GM18909 (cell line): ENCODE measurements at regions not wholly inside any gene's neighbourhood (a gene's known extent, or its start where the extent isn't known, plus 50 kb on each side); places are given as distances from the start of the nearest gene placed in this dataset.
"Not testable (repeated sequence)": the region's sequence is repeated elsewhere in the genome, so short reads cannot be mapped to it uniquely, and the experiment has no call there.

Experiments used
- ATAC-seq: cut with Tn5 transposase; IDR thresholded peaks from one replicate; pipeline ENCODE4 v1.9.1; 2021; ENCODE audit warnings: mild to moderate bottlenecking; ENCODE audit not compliant: unreplicated experiment, poor library complexity

GRCh38 chr14:38724621-38725020, 378.4 kb downstream of the SEC23A start:
- ATAC-seq, result no peak

GRCh38 chr14:38723959-38724358, 379.1 kb downstream of the SEC23A start:
- ATAC-seq, result no peak

GRCh38 chr14:38723277-38723676, 379.8 kb downstream of the SEC23A start:
- ATAC-seq, result no peak

GRCh38 chr14:38721822-38722431, 381.1 kb downstream of the SEC23A start:
- peak; percentile 86 for ATAC-seq

GRCh38 chr14:38718519-38718918, 384.5 kb downstream of the SEC23A start:
- ATAC-seq, result no peak

- no peak for ATAC-seq
Measured at GRCh38 chr14:38716926-38717325, 386.1 kb downstream of the SEC23A start.

GRCh38 chr14:38710881-38711280, 392.2 kb downstream of the SEC23A start:
- no peak for ATAC-seq

- no peak for ATAC-seq
Measured at GRCh38 chr14:38710196-38710595, 392.8 kb downstream of the SEC23A start.

- ATAC-seq, result no peak
Measured at GRCh38 chr14:38705220-38705619, 397.8 kb downstream of the SEC23A start.

- no peak for ATAC-seq
Measured at GRCh38 chr14:38704220-38704619, 398.8 kb downstream of the SEC23A start.

- no peak for ATAC-seq
Measured at GRCh38 chr14:38696925-38697324, 406.1 kb downstream of the SEC23A start.

- no peak for ATAC-seq
Measured at GRCh38 chr14:38693423-38693822, 409.6 kb downstream of the SEC23A start.

- ATAC-seq, result no peak
Measured at GRCh38 chr14:38669027-38669426, 413.1 kb upstream of the CLEC14A start.

GRCh38 chr14:38663382-38663781, 407.5 kb upstream of the CLEC14A start:
- no peak for ATAC-seq

- no peak for ATAC-seq
Measured at GRCh38 chr14:38662781-38663180, 406.9 kb upstream of the CLEC14A start.

GRCh38 chr14:38646391-38646790, 390.5 kb upstream of the CLEC14A start:
- ATAC-seq, result no peak

- ATAC-seq, result not testable (repeated sequence)
Measured at GRCh38 chr14:38634913-38635312, 379.0 kb upstream of the CLEC14A start.

- no peak for ATAC-seq
Measured at GRCh38 chr14:38629412-38629811, 373.5 kb upstream of the CLEC14A start.

- ATAC-seq, result no peak
Measured at GRCh38 chr14:38627163-38627562, 371.3 kb upstream of the CLEC14A start.

- ATAC-seq, result no peak
Measured at GRCh38 chr14:38623661-38624060, 367.8 kb upstream of the CLEC14A start.

- peak; percentile 77 for ATAC-seq
Measured at GRCh38 chr14:38618514-38618913, 362.6 kb upstream of the CLEC14A start.

GRCh38 chr14:38616959-38617358, 361.1 kb upstream of the CLEC14A start:
- ATAC-seq, result no peak

- no peak for ATAC-seq
Measured at GRCh38 chr14:38611928-38612327, 356.0 kb upstream of the CLEC14A start.
